ENCODE measurements at regions not wholly inside any gene's neighbourhood (a gene's known extent, or its start where the extent isn't known, plus 50 kb on each side); places are given as distances from the start of the nearest gene placed in this dataset.

GRCh38 chr18:55907453-55908175 lies 319.6 kb upstream of the TCF4 start:
- H3K27me3 ChIP-seq (ENCODE audit: control insufficient read depth, insufficient read depth, low read length): no peaks in the 10 kb centered on the region
- H3K23ac ChIP-seq (ENCODE audit: low read depth, low read length): no peak overlapping the region
- H2BK20ac ChIP-seq (ENCODE audit: low read depth, low read length): peak overlapping the region; percentile 68
- H3K4me3 ChIP-seq (ENCODE audit: insufficient read depth, low read depth, low read length): no peak overlapping the region
- BruUV-seq (replicated peaks): no TSS peak
- no peaks in the 10 kb centered on the region for H3K4me1 ChIP-seq (ENCODE audit: control insufficient read depth, insufficient read depth, low read length)
- no peak overlapping the region for H3K9ac ChIP-seq (ENCODE audit: low read depth, low read length)
- H3K79me1 ChIP-seq (ENCODE audit: low read depth in 1 of 2, low read length in 2 of 2): no peaks in the 10 kb centered on the region
- no peak overlapping the region; the same call in 1 of the 2 replicates for H3K14ac ChIP-seq (replicated peaks; ENCODE audit: low read depth, low read length)
- H3K18ac ChIP-seq (ENCODE audit: low read depth, low read length): no peak overlapping the region
- H3K9me1 ChIP-seq (ENCODE audit: insufficient read depth, low read length): no peaks in the 10 kb centered on the region
- H3K9me3 ChIP-seq (ENCODE audit: control insufficient read depth, insufficient read depth, low read length): no peaks in the 10 kb centered on the region
- H2BK120ac ChIP-seq (ENCODE audit: low read depth, low read length): peak overlapping the region; percentile 69
- ATAC-seq (ENCODE audit: low read depth) (peak; percentile 27; the same call in 1 of the 2 replicates), DNase-seq (peak; percentile 13)
- H2BK15ac ChIP-seq (ENCODE audit: low read depth, low read length): peak overlapping the region; percentile 1; the same call in 1 of the 3 replicates
- no peak overlapping the region for H2BK5ac ChIP-seq (ENCODE audit: low read depth, low read length, poor library complexity, severe bottlenecking)
- no peaks in the 10 kb centered on the region for H4K20me1 ChIP-seq (ENCODE audit: insufficient read depth, low read length)
- intact Hi-C loops (cut with micrococcal nuclease): no loop called here
- H3K4me2 ChIP-seq (ENCODE audit: low read depth, low read length): peak overlapping the region; percentile 3; the same call in 1 of the 2 replicates
- no peak overlapping the region for H3K56ac ChIP-seq (ENCODE audit: extremely low read depth, insufficient read depth, low read length)
- H4K91ac ChIP-seq (ENCODE audit: insufficient read depth, low read depth, low read length): no peak overlapping the region
- no peak overlapping the region for H2AFZ ChIP-seq (replicated peaks; ENCODE audit: low read length, poor library complexity)
- H2AK9ac ChIP-seq (replicated peaks; ENCODE audit: low read depth, low read length, poor library complexity): no peak overlapping the region
- TF ChIP-seq USF2 (IDR thresholded peaks at IDR 0.05; ENCODE audit: low read depth, low read length) (peak; percentile 75), RAD21 (IDR thresholded peaks at IDR 0.05; ENCODE audit: low read length) (no peak)
- in situ Hi-C loops (cut with MboI; ENCODE audit: low sequenced_read_pairs): no loop called here
- H4K5ac ChIP-seq (ENCODE audit: low read depth, low read length): no peak overlapping the region
- WGBS, 2 experiments (ENCODE audit: extremely low coverage in 2 of 2, insufficient read length in 1 of 2): 40% methylated on average over 1 of the region's 6 CpGs; no CpG with 5 or more reads in 1 of the 2 experiments
- H3K27ac ChIP-seq (ENCODE audit: insufficient read depth, low read length): no peak overlapping the region
- no peaks in the 10 kb centered on the region for H3K36me3 ChIP-seq (ENCODE audit: control insufficient read depth, insufficient read depth, low read length)
- H3K4ac ChIP-seq (ENCODE audit: low read depth, low read length): no peak overlapping the region; the same call in 1 of the 2 replicates
- dilution Hi-C loops (cut with HindIII; ENCODE audit: low sequenced_read_pairs, unreplicated experiment): no loop called here
- 0 out of 4 replicates have a peak overlapping the region, but pooled peaks of 1 of the 2 experiments have one; percentile 4 for H4K8ac ChIP-seq (ENCODE audit: low read depth in 2 of 2, low read length in 2 of 2)
- CTCF ChIA-PET: no interaction called here
- POLR2A ChIA-PET (ENCODE audit: unreplicated experiment): no interaction called here
- H2AK5ac ChIP-seq (ENCODE audit: low read depth, low read length): no peak overlapping the region

All from IMR-90 (cell line).